ENCODE measurements at regions not wholly inside any gene's neighbourhood (a gene's known extent, or its start where the extent isn't known, plus 50 kb on each side); places are given as distances from the start of the nearest gene placed in this dataset.

- in situ Hi-C loops (cut with HindIII; ENCODE audit: low sequenced_read_pairs) = no loop called here
These were observed 107.4 kb downstream of the UNCX start for GRCh38 chr7:1340031-1340430.

DNA sequence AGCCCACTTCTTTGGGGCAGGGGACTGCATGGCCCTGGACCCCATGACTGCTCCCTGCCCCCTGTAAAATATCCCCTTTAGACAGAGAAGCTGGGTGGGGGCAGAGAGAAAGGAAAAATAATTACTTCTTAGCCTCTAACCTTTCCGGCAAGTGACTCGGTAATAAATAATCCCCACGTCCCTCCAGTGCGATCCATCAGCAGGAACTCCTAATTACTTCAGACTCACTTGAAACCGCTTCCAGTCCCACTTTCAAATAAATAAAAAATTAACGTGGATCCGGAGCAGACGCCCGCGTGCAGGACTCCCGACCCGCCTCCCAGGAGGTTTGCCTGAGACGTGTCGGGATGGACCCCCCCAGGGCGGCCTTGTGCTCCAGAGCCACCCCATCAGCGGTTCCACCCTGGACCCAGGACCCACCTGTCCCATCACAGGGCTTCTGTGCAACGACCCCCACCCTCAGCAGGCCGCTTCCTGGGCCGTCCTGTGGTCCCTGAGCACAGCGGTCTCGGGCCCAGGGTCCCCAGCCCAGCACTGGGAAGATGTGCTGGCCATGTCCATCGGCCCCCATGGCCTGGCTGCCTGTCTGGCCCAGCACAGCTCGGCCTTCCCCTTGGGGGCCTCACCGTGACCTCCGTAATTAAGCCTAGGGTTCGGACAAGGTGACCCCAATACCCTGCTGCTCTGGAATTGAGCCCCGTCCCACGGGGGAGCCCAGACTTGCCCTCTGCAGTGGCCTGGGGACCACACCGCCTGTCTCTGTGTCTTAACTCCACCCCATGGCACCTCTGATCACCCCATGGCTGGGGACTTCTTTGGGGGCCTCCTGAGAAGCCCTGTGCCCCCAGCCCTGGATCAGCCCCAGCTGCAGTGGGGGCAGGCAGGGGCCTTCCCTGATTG is 108.0 kb downstream of the UNCX start:
- in situ Hi-C loops (cut with HindIII; ENCODE audit: low sequenced_read_pairs) = no loop called here

DNA sequence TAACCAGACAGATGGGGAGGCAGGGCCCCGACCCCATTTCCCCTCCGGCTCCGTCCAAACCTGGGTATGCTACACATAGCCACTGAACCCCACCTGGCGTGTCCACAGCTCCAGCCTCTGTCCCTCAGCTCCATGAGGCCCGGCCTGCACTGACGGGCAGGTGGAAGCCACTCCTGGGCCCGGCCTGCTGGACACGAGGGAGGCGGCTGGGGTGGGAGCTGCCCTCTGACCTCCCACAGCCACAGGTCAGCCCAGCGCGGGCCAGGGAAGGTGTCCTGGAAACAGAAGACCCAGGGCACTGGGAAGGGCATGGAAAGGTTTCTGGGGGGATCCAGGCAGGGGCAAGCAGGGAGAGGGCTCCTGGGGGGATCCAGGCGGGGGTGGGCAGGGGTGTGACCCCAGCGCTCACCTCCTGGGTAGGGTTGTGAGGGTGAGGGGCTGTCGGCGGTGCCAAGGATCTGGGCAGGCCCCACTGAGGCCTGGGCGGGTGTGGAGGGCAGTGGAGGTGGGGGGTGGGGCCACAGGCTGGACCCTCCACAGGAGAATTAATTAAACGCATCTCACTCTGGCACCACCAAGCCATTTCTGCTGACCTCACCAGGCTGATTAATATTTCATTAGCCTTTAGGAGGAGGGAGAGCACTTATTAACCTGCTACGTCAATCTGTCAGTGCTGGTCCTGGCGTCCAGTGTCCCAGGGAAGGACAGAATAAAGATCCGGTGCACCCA is 108.9 kb downstream of the UNCX start:
- in situ Hi-C loops (cut with HindIII; ENCODE audit: low sequenced_read_pairs) = no loop called here

DNA sequence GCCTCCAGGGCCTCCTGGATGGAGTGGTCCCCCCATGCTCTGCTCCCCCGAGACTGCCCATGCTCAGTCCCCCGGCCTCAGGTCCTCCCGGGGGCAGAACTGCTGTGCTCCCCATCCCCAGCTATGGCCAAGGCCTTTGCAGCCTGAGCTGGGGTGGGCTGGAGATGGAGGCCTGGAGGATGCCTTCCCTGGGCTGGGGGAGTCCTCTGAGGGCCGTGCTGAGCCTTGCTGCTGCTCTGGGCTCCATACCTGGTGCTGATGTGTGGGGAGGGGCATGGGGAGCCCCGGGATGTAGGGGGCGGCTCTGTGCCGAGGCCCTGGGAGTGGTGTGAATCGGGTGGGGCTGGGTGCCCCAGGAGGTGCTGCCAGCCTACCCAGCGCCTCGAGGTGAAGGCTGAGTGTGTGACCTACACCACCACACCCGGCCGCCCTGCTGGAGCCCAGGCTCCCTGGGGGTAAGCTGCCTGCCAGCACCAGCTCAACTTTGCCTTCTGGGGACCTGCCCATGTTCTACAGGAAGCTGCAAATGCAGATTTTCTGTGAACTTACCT is 109.5 kb downstream of the UNCX start:
- in situ Hi-C loops (cut with HindIII; ENCODE audit: low sequenced_read_pairs) = no loop called here

DNA sequence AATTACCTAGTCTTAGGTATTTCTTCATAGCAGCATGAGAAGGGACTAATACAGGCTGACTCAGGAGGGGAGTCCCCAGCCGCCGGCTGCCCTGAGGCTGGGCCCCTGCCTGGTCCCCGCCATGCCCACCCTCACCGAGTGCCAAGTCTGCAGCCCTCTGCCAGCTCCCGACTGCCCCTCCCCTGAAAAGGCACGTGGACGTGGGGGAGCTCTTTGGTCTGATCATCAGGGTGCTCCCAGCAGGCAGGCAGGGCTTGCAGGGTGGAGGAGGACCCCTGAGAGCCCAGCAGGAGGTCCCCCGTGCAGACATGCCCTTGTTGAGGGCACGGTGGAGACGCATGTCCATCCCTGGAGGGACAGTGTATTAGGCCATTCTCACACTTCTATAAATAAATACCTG is 110.9 kb downstream of the UNCX start:
- in situ Hi-C loops (cut with HindIII; ENCODE audit: low sequenced_read_pairs) = no loop called here

- in situ Hi-C loops (cut with HindIII; ENCODE audit: low sequenced_read_pairs) = no loop called here
These were observed 111.7 kb downstream of the UNCX start for GRCh38 chr7:1344421-1344820.

GRCh38 chr7:1344981-1345701 is 112.5 kb downstream of the UNCX start:
- in situ Hi-C loops (cut with HindIII; ENCODE audit: low sequenced_read_pairs) = no loop called here

DNA sequence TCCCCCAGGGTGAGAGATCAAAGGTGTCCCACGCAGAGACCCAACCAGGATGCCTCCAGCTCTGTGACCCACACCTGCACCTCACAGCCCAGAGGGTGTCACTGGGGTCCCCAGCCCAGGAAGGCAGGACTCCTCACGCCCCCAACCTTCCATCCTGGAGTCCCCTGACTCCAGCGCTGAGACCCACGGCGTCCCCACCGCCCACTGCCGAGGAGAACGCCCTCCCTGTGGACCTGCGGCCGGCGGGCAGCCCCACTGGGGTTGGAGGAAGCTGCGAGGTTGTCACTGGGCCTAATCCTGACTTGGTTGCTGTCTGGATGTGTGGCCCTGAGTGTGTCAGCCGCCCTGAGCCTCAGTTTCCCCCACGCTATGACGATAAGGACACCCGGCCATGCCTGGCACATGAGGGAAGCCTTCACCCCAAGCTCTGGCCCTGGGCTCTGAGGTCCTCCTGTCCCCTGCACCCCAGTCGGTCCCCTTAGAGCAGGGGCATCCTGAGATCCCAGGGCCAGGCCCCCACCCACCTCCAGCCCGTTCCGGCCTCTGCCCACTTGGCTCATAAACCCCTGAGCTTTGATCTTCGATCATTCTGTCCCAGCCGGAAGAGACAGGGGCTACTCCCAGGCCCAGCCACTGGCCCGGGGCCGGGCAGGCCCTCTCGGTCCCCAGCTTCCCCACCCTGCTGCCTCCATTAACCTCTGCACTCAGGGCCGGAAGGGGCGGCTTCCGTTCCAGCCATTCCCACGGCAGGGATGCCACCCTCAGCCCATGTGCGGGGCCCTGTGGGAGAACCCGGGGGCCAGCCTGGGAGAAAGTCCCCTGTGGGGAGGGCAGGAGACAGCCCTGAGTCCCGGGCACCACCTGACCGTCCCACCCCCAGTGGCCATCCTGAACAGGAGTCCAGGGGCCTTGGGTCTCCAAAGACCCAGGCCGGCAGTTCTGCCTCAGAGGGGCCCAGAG is 113.2 kb downstream of the MICALL2 start:
- in situ Hi-C loops (cut with HindIII; ENCODE audit: low sequenced_read_pairs) = no loop called here

DNA sequence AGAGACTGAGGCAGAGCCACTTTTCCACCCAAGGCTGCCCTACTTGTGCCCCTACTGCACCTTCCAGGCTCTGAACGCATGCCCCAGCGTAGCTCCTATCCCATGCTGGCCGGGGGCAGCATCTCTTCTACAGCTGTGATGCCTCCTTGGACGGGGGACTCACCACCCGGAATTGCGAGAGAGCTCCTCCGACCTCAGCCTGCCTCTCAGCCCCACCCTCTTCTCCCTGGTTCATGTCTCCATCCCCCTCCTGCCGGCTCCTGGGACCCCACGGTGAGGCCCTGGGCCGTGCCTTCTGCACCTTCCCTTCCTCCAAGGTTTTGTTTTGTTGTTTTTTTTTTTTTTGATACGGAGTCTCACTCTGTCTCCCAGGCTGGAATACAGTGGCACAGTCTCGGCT is 112.4 kb downstream of the MICALL2 start:
- in situ Hi-C loops (cut with HindIII; ENCODE audit: low sequenced_read_pairs) = no loop called here

DNA sequence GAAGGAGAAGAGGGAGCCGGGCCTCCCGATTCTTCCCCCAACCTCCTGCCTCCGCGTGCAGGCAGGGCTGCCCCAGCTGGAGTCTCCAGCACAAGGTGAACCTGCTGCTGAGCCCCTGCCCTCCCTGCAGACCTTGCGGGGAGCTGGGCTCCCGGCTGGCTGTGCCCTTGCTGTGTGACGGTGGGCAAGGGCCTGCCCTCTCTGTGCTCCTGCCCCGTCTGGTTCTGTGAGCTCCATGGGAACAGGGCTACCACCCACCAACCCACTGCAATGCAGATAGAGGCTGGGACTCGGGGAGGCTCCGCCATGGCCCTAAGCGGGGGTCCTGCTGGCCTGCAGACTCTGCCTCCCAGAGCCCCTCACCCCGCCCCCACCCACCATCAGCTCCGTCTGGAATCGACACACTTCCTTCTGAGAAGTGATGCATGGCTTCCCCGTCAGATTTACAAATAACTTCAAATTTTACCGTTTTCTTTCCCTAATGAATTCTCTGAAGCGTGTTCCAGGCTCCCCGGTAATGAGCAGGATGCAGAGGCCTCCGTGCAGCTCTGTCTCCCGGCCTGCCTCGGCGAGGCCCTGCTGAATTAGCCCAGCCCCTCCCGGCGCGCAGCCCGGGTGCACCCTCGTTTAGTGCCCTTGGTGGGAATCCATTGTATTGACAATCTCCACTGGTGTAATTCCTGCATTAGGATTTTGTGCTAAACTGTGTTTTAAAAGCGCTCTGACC is 111.0 kb downstream of the MICALL2 start:
- in situ Hi-C loops (cut with HindIII; ENCODE audit: low sequenced_read_pairs) = no loop called here

DNA sequence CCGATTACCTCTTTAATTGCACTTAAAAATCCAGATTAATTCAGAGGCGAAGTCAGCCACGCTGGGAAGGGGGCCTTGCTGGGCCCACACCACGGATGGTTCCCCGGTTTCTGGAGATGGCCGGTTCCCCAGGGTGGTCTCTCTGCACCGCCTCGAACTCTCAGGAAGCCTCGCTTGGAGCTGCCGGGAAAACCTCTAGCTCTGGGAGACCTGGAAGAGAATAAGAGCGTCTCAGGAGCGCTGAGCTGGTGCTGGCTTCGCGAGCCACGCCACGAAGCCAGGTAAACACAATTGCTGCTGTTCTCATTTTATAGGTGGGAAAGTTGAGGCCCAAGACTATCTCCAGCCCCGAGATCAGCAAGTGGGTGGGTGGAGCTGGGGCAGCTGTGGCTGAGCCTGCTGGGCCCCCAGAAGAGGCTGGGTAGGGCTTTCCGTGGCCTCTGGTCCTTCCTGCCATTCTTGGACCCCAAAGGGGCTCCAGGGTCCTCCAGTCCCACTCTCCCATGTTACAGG is 110.4 kb downstream of the MICALL2 start:
- in situ Hi-C loops (cut with HindIII; ENCODE audit: low sequenced_read_pairs) = no loop called here

DNA sequence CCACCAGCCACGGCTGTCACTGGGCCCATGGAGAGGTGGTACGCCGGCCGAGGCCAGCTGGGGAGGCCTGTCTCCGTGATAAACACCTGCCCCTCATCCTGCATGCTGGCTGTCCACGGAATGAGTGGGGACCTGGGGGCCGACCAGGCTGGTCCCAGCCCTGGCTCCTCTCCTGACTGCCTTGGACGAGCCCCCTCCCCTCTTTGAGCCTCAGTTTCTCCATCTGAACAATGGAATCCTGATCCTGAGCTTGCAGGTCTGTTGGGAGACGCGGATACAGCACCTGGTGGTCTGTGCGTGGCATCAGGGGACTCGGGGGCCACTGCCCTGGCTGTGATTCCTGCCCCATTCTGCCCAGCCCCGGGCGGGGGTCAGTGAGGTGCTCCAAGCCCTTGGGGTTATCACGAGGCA is 109.9 kb downstream of the MICALL2 start:
- in situ Hi-C loops (cut with HindIII; ENCODE audit: low sequenced_read_pairs) = no loop called here

- in situ Hi-C loops (cut with HindIII; ENCODE audit: low sequenced_read_pairs) = no loop called here
These were observed 107.2 kb downstream of the MICALL2 start for GRCh38 chr7:1351881-1352625.

GRCh38 chr7:1352656-1353271 is 106.5 kb downstream of the MICALL2 start:
- in situ Hi-C loops (cut with HindIII; ENCODE audit: low sequenced_read_pairs) = no loop called here

DNA sequence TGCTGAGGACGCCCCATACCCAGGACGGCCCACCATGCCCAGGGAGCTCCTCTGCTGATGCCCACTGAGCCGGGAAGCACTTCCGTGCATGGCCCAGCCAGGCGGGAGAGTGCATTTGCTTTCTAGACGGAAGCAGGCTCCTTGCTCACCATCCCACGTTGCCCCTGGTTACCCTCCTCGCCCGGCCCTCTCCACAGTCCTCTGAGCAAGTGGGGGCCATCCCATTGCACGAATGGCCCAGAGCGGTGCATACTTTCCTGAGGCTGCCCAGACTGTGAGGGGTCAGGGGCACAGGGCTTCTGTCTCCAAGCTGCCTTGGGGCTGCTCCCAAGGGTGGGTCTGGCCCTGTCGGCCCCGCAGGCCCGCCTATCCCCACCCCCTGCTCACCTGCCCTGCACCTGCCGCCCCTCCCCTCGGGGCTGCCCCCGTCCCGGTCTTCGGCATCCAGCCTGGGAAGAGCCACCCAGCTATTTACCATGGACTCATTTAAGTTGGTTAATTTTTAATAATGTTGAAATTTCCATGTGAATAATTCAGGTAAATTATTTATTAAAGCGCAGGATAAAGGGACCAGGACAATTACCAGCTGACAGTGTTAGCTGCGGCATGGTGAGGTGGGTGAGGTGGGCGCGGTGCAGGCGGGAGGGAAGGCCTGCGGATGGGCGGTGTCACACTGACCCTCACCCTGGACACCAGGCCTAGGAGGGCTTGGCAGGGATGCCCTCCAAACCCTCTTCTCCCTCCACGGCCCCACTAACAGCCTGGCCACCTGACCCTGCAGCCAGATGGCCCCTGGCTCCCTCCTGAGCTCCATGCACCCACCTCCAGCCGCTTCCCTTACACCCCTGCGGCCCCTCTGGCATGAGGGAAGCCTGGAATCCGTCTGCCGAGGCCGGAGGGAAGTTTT is 104.4 kb downstream of the MICALL2 start:
- in situ Hi-C loops (cut with HindIII; ENCODE audit: low sequenced_read_pairs) = no loop called here

DNA sequence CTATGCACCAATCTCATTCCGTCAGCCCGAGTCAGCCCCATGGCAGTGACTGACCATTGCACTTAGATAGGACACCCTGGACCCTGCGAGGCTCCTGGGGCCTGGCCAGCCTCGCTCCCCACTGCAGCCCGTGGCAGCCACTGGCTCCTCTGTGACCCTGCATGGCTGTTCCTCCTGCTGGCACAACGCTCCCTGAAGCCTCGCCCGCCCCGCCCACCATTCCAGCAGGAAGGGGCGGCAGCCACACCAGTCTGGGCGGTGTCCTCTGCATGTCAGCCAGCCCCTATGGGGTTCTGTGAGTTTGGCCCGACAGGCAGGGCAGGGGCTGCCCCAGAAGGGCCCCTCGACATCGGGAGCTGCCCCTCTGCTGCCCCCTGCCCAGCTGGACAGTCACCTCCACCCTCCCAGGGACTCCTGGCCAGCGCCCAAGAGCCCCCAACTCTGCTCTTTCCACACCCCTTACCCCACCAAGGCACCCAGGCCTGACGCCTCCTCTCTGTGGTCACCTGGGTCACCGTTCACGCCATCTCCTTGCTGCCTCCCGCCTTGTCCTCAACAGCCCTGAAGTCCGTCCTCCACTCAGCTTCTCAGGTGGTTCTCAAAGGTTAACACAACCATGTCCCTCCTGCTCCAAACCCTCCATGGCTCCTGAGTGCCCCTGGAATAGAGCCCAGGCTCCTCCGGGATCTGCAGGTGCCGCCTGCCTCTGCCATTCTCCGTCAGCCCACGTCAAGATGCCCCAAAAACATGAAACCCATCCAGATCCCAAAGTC is 103.5 kb downstream of the MICALL2 start:
- in situ Hi-C loops (cut with HindIII; ENCODE audit: low sequenced_read_pairs) = no loop called here
